Right lobe of liver (tissue), 6 donors: ENCODE measurements at regions not wholly inside any gene's neighbourhood (a gene's known extent, or its start where the extent isn't known, plus 50 kb on each side); places are given as distances from the start of the nearest gene placed in this dataset.

Experiments
- ATAC-seq, 4 donors: fragments of 200-7000 bp; cut with Tn5 transposase; one replicate each; pipeline ENCODE4 v1.9.1; 2020; ENCODE audit warnings: mild to moderate bottlenecking in 4 of 4, moderate library complexity in 4 of 4
- DNase-seq, 3 donors: peaks; one replicate each; pipeline ENCODE4 v3.0.0-alpha.2; 2020
- H3K27ac ChIP-seq, 3 donors: fragments of 200-600 bp; one replicate each; pipeline ENCODE4 v1.8.0; 2022
- H3K27me3 ChIP-seq, 2 donors: fragments of 200-600 bp; one replicate each; pipeline ENCODE4 v1.8.0; 2022
- H3K36me3 ChIP-seq, 4 donors: fragments of 200-600 bp; sonication (generic) in 1 of 4; one replicate each; pipeline versions ENCODE4 v1.5.1 to v1.8.0; 2017 to 2022; ENCODE audit warnings: control low read depth in 1 of 4
- H3K4me1 ChIP-seq, 4 donors: fragments of 200-600 bp; sonication (generic) in 1 of 4; one replicate each; pipeline versions ENCODE4 v1.5.1 to v1.8.0; 2017 to 2022; ENCODE audit warnings: control low read depth in 1 of 4
- H3K4me3 ChIP-seq, 3 donors: fragments of 200-600 bp; one replicate each; pipeline ENCODE4 v1.8.0; 2022
- H3K9me3 ChIP-seq, 4 donors: fragments of 200-600 bp; sonication (generic) in 1 of 4; one replicate each; pipeline versions ENCODE4 v1.5.1 to v1.8.0; 2017 to 2022; ENCODE audit warnings: control low read depth in 1 of 4
- CTCF ChIP-seq, 4 donors: fragments of 200-600 bp in 3 of 4; fragments of 450-650 bp in 1 of 4; IDR thresholded peaks; one replicate each; pipeline versions ENCODE4 v1.5.1 to v1.8.0; 2016 to 2022; ENCODE audit warnings: antibody characterized with exemption in 4 of 4, mild to moderate bottlenecking in 2 of 4
- POLR2A ChIP-seq: fragments of 450-650 bp; IDR thresholded peaks from one replicate; pipeline ENCODE4 v1.6.1; 2017; ENCODE audit warnings: antibody characterized with exemption, mild to moderate bottlenecking
- WGBS: methylation state at CpG from one replicate; pipeline ENCODE4 v1.1.6; 2018; ENCODE audit warnings: low coverage, low lambda C conversion rate; ENCODE audit not compliant: insufficient coverage; ENCODE audit errors: missing lambda C conversion rate; 5-methylcytosine and 5-hydroxymethylcytosine counted together
- intact Hi-C, 2 donors: fragments of 100-400 bp; cut with DNase I; formaldehyde crosslinking; loops; one replicate each; pipeline versions ENCODE4 v1.11.2 to v1.14.1; 2022
- donor health status: DM: no; HTN: yes; CAD: no.
- donor health status: DM: no; HTN: no; CAD: no.
- donor health status: DM: no; HTN: no; CAD: no.
- donor health status: DM: no; HTN: yes; CAD: no.
- donor health status: DM: no; HTN: yes; CAD: no.

- no peaks in the 10 kb centered on the region for H3K9me3 ChIP-seq
- no peaks in the 10 kb centered on the region for H3K27me3 ChIP-seq
- H3K4me1 ChIP-seq: no peaks in the 10 kb centered on the region
- no peak overlapping the region for H3K27ac ChIP-seq
- no peaks in the 10 kb centered on the region for H3K36me3 ChIP-seq
- no peak overlapping the region for H3K4me3 ChIP-seq
- TF ChIP-seq POLR2A: no peak
- no peak for TF ChIP-seq CTCF (IDR thresholded peaks at IDR 0.05)
- 51% methylated on average over 14 of the region's 14 CpGs for WGBS
- no peak for DNase-seq
- intact Hi-C loops: no loop called here
- ATAC-seq: no peak
These were observed 384.4 kb downstream of the MIAT start for GRCh38 chr22:27041745-27042310.

- intact Hi-C loops: no loop called here
- Histone ChIP-seq H3K9me3 (no peaks in the 10 kb centered on the region), H3K27me3 (no peaks in the 10 kb centered on the region), H3K4me1 (no peaks in the 10 kb centered on the region), H3K36me3 (no peaks in the 10 kb centered on the region), H3K4me3 (no peak overlapping the region), H3K27ac (no peak overlapping the region)
- DNase-seq (no peak), ATAC-seq (no peak)
- 54% methylated on average over 5 of the region's 5 CpGs for WGBS
- TF ChIP-seq CTCF (IDR thresholded peaks at IDR 0.05) (no peak), POLR2A (no peak)
These were observed 385.9 kb downstream of the MIAT start for GRCh38 chr22:27043262-27043661.

GRCh38 chr22:27045103-27045947, 387.9 kb downstream of the MIAT start:
- Histone ChIP-seq H3K36me3 (no peaks in the 10 kb centered on the region), H3K9me3 (no peaks in the 10 kb centered on the region), H3K4me3 (no peak overlapping the region), H3K4me1 (no peaks in the 10 kb centered on the region), H3K27me3 (no peaks in the 10 kb centered on the region), H3K27ac (no peak overlapping the region)
- DNase-seq (no peak), ATAC-seq (peak in 1 of 4 donors; percentile 76)
- intact Hi-C loops: no loop called here
- WGBS: 29% methylated on average over 7 of the region's 7 CpGs
- no peak for TF ChIP-seq CTCF (IDR thresholded peaks at IDR 0.05)
- TF ChIP-seq POLR2A: no peak

GRCh38 chr22:27046086-27046485, 388.7 kb downstream of the MIAT start:
- ATAC-seq: no peak
- TF ChIP-seq POLR2A (no peak), CTCF (IDR thresholded peaks at IDR 0.05) (no peak)
- Histone ChIP-seq H3K4me3 (no peak overlapping the region), H3K9me3 (no peaks in the 10 kb centered on the region), H3K27me3 (no peaks in the 10 kb centered on the region), H3K36me3 (no peaks in the 10 kb centered on the region), H3K4me1 (no peaks in the 10 kb centered on the region), H3K27ac (no peak overlapping the region)
- intact Hi-C loops: no loop called here
- no peak for DNase-seq
- 27% methylated on average over 1 of the region's 1 CpG for WGBS
